ENCODE measurements at regions not wholly inside any gene's neighbourhood (a gene's known extent, or its start where the extent isn't known, plus 50 kb on each side); places are given as distances from the start of the nearest gene placed in this dataset.
A peak's percentile ranks its signal among the peaks of the same experiment; 100 is the strongest.

- Histone ChIP-seq H3K79me1 (ENCODE audit: insufficient read depth, low read depth, low read length, poor library complexity, severe bottlenecking) (no peaks in the 10 kb centered on the region), H2BK20ac (ENCODE audit: low read depth, low read length, poor library complexity, severe bottlenecking) (no peak overlapping the region), H2AFZ (ENCODE audit: low read length) (no peak overlapping the region), H3K56ac (ENCODE audit: insufficient read length, low read depth, low read length) (no peak overlapping the region), H2AK5ac (ENCODE audit: insufficient read length, low read length) (no peak overlapping the region), H2BK15ac (ENCODE audit: low read depth, low read length) (no peak overlapping the region), H3K4ac (ENCODE audit: low read depth, low read length) (no peak overlapping the region), H3K4me2 (ENCODE audit: insufficient read depth, insufficient read length, low read length) (no peak overlapping the region), H3K18ac (ENCODE audit: insufficient read length, low read depth, low read length) (no peak overlapping the region), H2BK5ac (ENCODE audit: insufficient read length, low read length) (no peak overlapping the region), H4K20me1 (ENCODE audit: control insufficient read depth, insufficient read depth, insufficient read length) (no peaks in the 10 kb centered on the region), H3K27ac (ENCODE audit: insufficient read length, low read depth, low read length) (no peak overlapping the region), H3K9me3 (ENCODE audit: control insufficient read depth, low read depth, low read length) (no peaks in the 10 kb centered on the region), H3K14ac (ENCODE audit: insufficient read depth, low read length) (no peak overlapping the region), H3K27me3 (ENCODE audit: insufficient read depth, low read length) (0 out of 2 replicates have a peak, but pooled peaks cover 2% of the 10 kb centered on the region), H2BK120ac (ENCODE audit: low read depth, low read length, poor library complexity, severe bottlenecking) (no peak overlapping the region), H3K9ac (ENCODE audit: extremely low read depth, insufficient read length, low read length) (no peak overlapping the region), H3K23me2 (ENCODE audit: insufficient read length, low read depth, low read length, poor library complexity, severe bottlenecking) (no peaks in the 10 kb centered on the region), H4K5ac (ENCODE audit: insufficient read length, low read depth, low read length) (no peak overlapping the region), H2BK12ac (ENCODE audit: insufficient read length, low read depth, low read length) (no peak overlapping the region), H3K23ac (ENCODE audit: insufficient read length, low read depth, low read length) (no peak overlapping the region), H4K8ac (replicated peaks; ENCODE audit: insufficient read length, low read depth, low read length) (no peak overlapping the region), H3K4me1 (ENCODE audit: insufficient read depth, low read length) (peaks cover 8% of the 10 kb centered on the region), H4K91ac (ENCODE audit: insufficient read length, low read depth, low read length) (no peak overlapping the region), H3K79me2 (ENCODE audit: insufficient read depth, low read length) (no peaks in the 10 kb centered on the region), H3T11ph (ENCODE audit: low read length) (no peak overlapping the region)
- no peak overlapping the region for H3K4me3 Mint-ChIP-seq
- H3K27me3 Mint-ChIP-seq (ENCODE audit: low read depth), result peaks cover 52% of the 10 kb centered on the region
- WGBS (ENCODE audit: extremely low coverage, insufficient read length, low lambda C conversion rate), result no CpG with 5 or more reads among the region's 26 CpGs
- H3K36me3 Mint-ChIP-seq (ENCODE audit: insufficient read depth in 1 of 3, low read depth in 3 of 3), result peaks cover 0 to 3% (median 0%) of the 10 kb centered on the region in 3 experiments; a peak in 1 of 7 replicates
- H3K4me1 Mint-ChIP-seq, result peaks cover 53 to 56% of the 10 kb centered on the region in 2 experiments
- peaks cover 0 to 3% of the 10 kb centered on the region in 2 experiments; a peak in 1 of 5 replicates for H3K9me3 Mint-ChIP-seq
- TF ChIP-seq CTCF (conservative IDR thresholded peaks at IDR 0.05), result no peak
- DNase-seq, result peak; percentile 21
- peak overlapping the region in 2 of 3 experiments; percentile 49 to 81; a peak in 2 of 7 replicates for H3K27ac Mint-ChIP-seq
Measured at GRCh38 chr2:885230-886071, 65.2 kb upstream of the SNTG2 start.

All from H9 (cell line).